ENCODE measurements at regions not wholly inside any gene's neighbourhood (a gene's known extent, or its start where the extent isn't known, plus 50 kb on each side); places are given as distances from the start of the nearest gene placed in this dataset.

- Histone ChIP-seq H3K27me3 (no peaks in the 10 kb centered on the region), H3K27ac (no peak overlapping the region), H3K9ac (ENCODE audit: low read depth in 2 of 2, low read length in 2 of 2) (no peak overlapping the region), H3K9me3 (no peaks in the 10 kb centered on the region), H3K4me3 (no peak overlapping the region), H3K36me3 (no peaks in the 10 kb centered on the region), H3K4me1 (no peaks in the 10 kb centered on the region)
- TF ChIP-seq, protein P1, sequence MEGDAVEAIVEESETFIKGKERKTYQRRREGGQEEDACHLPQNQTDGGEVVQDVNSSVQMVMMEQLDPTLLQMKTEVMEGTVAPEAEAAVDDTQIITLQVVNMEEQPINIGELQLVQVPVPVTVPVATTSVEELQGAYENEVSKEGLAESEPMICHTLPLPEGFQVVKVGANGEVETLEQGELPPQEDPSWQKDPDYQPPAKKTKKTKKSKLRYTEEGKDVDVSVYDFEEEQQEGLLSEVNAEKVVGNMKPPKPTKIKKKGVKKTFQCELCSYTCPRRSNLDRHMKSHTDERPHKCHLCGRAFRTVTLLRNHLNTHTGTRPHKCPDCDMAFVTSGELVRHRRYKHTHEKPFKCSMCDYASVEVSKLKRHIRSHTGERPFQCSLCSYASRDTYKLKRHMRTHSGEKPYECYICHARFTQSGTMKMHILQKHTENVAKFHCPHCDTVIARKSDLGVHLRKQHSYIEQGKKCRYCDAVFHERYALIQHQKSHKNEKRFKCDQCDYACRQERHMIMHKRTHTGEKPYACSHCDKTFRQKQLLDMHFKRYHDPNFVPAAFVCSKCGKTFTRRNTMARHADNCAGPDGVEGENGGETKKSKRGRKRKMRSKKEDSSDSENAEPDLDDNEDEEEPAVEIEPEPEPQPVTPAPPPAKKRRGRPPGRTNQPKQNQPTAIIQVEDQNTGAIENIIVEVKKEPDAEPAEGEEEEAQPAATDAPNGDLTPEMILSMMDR (IDR thresholded peaks at IDR 0.05), result no peak
- intact Hi-C loops (cut with DNase I), result no loop called here
- DNase-seq, result no peak
Measured at GRCh38 chr3:18870642-18871041, 277.7 kb upstream of the KCNH8 start.

DNA sequence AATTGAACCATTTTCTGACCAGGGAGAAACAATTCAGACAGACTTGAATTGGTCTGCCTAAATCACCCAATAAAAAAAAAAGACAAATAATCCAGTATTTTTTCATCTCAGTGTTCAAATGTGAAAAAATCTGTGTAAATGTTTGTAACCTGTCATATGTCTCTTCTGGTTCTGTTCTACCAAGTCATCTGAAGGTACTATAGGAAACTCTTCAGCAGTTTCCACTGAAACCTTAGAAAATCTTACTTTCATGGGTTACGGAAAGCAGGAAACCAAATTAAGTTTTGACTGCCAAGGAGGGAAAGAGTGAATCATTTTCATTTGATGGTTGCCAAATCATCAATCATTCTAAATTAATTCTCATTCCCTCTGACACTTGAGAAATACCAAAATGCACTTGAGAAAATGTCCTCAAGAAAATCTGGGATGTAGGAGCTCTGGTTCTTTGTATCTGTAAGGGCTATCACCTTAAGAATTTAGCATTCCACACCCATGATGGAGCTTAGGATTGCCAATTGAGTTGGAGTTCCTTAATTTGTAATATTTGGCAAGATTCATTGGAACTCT lies 278.2 kb upstream of the KCNH8 start:
- intact Hi-C loops (cut with DNase I), result no loop called here
- Histone ChIP-seq H3K36me3 (no peaks in the 10 kb centered on the region), H3K4me3 (no peak overlapping the region), H3K9me3 (no peaks in the 10 kb centered on the region), H3K4me1 (no peaks in the 10 kb centered on the region), H3K9ac (ENCODE audit: low read depth in 2 of 2, low read length in 2 of 2) (no peak overlapping the region), H3K27me3 (no peaks in the 10 kb centered on the region), H3K27ac (no peak overlapping the region)
- TF ChIP-seq, protein P1 (IDR thresholded peaks at IDR 0.05), result no peak
- DNase-seq, result no peak

DNA sequence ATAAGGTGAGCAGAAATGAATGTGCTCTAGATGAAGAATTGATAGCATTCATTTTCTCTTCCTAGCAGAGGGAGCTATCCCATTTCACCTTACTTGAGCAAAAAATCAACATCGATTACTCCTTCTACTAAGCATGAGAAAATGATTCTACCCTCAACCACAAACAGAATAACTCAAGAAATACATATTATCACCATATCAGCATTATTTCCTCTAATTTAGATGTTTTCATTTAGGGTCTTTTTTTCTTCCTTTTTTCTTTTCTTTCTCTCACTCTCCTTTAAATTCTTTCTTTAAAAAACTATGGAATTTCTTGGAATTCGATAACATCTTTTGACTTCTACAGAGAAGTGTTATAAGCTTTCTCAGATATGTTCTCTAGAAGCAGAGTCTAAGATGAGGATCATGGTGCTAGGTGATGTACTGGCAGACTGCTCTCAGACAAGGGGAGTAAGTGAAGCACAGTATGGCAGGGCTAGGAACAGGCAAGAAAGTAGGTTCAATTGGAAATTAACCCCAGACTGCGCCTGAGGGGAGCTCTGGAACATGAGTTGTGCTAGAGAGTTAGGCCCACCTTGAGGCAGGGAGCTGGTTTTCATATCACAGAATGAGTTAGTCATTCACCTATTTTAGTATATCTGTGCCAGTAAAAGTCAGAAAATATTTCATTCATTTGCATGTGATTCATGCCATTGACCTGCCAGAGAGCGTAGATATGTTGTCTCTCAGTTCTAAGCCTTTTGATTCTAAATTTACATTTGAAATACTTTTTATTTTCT lies 279.2 kb upstream of the KCNH8 start:
- no peaks in the 10 kb centered on the region for H3K9me3 ChIP-seq
- no peak overlapping the region for H3K4me3 ChIP-seq
- no peak overlapping the region for H3K9ac ChIP-seq (ENCODE audit: low read depth in 2 of 2, low read length in 2 of 2)
- no peak overlapping the region for H3K27ac ChIP-seq
- DNase-seq, result no peak
- intact Hi-C loops (cut with DNase I), result no loop called here
- TF ChIP-seq, protein P1 (IDR thresholded peaks at IDR 0.05), result no peak
- H3K36me3 ChIP-seq, result no peaks in the 10 kb centered on the region
- no peaks in the 10 kb centered on the region for H3K4me1 ChIP-seq
- H3K27me3 ChIP-seq, result no peaks in the 10 kb centered on the region

DNA sequence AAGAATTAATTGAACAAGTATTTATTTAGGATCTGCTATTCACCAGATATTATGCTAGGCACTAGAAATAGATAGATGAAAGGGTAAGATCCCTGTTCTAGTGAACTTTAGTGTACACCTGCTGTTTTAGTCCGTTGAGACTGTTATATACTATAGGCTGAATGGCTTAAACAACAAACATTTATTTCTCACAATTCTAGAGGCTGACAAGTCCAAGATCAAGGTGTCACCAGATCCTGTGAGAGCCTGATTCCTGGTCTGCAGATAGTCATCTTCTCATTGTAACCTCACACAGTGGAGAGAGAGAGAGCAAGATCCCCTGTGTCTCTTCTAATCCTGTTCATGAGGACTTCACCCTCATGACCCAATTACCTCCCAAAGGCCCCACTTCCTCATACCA lies 281.4 kb upstream of the KCNH8 start:
- Histone ChIP-seq H3K27ac (no peak overlapping the region), H3K27me3 (no peaks in the 10 kb centered on the region), H3K4me3 (no peak overlapping the region), H3K9me3 (no peaks in the 10 kb centered on the region), H3K9ac (ENCODE audit: low read depth in 2 of 2, low read length in 2 of 2) (no peak overlapping the region), H3K4me1 (no peaks in the 10 kb centered on the region), H3K36me3 (no peaks in the 10 kb centered on the region)
- intact Hi-C loops (cut with DNase I), result no loop called here
- DNase-seq, result no peak
- TF ChIP-seq, protein P1 (IDR thresholded peaks at IDR 0.05), result no peak

- Histone ChIP-seq H3K27ac (no peak overlapping the region), H3K4me3 (no peak overlapping the region), H3K9ac (ENCODE audit: low read depth in 2 of 2, low read length in 2 of 2) (no peak overlapping the region), H3K36me3 (no peaks in the 10 kb centered on the region), H3K27me3 (no peaks in the 10 kb centered on the region), H3K9me3 (no peaks in the 10 kb centered on the region), H3K4me1 (no peaks in the 10 kb centered on the region)
- no peak for DNase-seq
- intact Hi-C loops (cut with DNase I), result no loop called here
- TF ChIP-seq, protein P1 (IDR thresholded peaks at IDR 0.05), result no peak
Measured at GRCh38 chr3:18864933-18865731, 283.2 kb upstream of the KCNH8 start.

Measured in colonic mucosa (tissue), 4 donors.